ENCODE measurements at regions not wholly inside any gene's neighbourhood (a gene's known extent, or its start where the extent isn't known, plus 50 kb on each side); places are given as distances from the start of the nearest gene placed in this dataset.

DNA sequence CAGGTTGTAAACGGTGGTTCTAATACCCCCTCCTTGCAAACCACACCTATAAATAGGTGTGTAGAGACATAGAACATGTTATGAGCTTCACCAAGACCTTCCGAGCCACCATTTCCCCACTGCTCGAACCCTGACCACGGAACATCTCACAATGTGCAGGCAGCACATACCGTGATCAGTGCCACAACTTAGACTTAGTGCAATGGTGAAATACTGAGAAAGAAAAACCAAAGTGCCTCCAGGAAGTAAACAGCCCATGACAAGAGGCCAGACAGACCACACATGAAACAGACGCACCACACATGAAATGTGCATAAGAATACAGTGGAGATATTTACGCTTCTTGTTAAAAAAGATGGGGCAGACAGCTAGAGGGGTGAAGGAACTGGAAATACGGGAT, 166.9 kb upstream of the CCND2 start:
- no peak for DNase-seq (ENCODE audit: low spot score)

DNA sequence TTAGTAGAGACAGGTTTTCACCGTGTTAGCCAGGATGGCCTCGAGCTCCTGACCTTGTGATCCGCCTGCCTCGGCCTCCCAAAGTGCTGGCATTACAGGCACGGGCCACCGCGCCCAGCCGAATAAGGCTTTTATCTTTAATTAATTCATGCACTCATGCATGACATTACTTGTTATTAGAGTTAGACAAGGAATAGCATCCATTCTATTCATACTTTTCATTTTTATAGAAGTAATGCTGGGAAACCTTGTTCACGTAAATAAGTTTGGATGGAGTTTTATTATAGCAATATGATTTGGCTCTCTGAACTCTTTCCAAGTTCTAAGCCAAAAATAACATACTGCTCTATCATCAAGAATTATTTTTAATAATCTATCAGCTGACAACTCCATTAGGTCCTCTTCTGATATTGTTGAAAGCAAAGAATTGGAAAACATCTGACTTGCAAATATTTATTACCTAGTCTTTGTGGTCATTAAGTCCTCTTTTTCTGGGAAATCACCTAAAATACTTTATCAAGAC, 168.8 kb upstream of the CCND2 start:
- no peak for DNase-seq (ENCODE audit: low spot score)

GRCh38 chr12:4099276-4099675, 174.3 kb upstream of the CCND2 start:
- no peak for DNase-seq (ENCODE audit: low spot score)

- DNase-seq (ENCODE audit: low spot score), result no peak
Observed at GRCh38 chr12:4091016-4091743, 182.4 kb upstream of the CCND2 start.

- no peak for DNase-seq (ENCODE audit: low spot score)
Observed at GRCh38 chr12:4089956-4090355, 183.6 kb upstream of the CCND2 start.

- no peak for DNase-seq (ENCODE audit: low spot score)
Observed at GRCh38 chr12:4089121-4089606, 184.4 kb upstream of the CCND2 start.

DNA sequence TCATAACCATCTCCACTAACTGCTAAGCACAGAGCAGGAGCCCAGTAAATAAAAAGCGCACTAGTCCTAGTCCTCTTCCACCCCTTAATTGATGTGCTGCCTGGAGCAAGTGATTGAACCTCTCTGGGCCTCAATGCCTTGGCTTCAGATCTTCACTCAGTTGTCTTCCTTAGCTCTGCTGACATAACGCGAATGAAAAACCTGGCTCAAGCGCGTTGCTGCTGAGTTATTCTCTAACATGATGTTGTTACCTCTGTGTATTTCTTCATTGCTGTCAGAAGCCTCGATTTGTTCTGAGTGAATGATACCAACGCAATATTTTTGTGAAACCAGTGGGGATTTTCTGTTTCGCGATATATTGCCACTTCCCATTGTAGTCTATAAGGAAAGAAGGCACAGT, 185.1 kb upstream of the CCND2 start:
- no peak for DNase-seq (ENCODE audit: low spot score)

DNA sequence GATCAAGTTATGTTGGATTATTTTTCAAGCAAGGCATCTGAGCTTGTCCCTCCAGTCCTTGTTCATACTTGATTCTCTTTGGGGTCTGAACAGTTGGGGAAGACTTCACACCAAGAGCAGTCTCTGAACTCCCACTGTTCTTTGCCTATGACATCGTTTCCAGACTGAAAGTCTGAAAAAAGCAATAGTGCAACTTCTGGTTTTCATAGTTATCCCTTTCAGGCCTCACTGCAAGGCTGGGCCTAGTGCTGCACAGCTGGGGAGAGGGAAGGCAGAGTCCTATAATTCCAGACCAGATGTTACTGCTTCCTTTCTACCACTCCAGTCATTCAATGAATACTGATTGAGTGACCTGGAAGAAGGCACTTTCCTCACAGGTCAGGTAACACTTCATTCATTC, 187.1 kb upstream of the CCND2 start:
- DNase-seq (ENCODE audit: low spot score), result no peak

DNA sequence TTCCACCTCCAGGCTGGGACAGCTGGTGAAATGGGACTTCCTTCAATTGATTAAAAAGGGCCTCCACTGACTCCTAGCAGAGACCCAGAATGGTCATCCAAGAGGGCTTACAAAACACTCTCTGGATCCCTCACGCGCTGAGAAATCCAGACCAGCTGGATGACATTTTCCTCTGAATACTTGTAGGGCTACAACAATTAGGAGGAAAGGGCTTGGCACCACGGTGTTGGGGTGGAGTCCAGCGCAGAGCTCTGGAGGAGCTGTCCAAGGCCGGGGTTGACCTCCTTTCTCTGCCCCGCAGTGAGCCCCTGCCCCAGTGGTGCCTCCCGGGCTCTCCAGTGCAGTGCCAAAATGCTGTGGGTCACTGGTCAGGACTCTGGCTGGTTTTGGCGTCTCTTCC, 189.0 kb upstream of the CCND2 start:
- DNase-seq (ENCODE audit: low spot score), result no peak

- DNase-seq (ENCODE audit: low spot score), result no peak
Observed at GRCh38 chr12:4082809-4083403, 190.7 kb upstream of the CCND2 start.

GRCh38 chr12:4080213-4080612, 193.3 kb upstream of the CCND2 start:
- no peak for DNase-seq (ENCODE audit: low spot score)

- no peak for DNase-seq (ENCODE audit: low spot score)
Observed at GRCh38 chr12:4074129-4074528, 199.4 kb upstream of the CCND2 start.

- DNase-seq (ENCODE audit: low spot score), result no peak
Observed at GRCh38 chr12:4069670-4070010, 196.4 kb upstream of the PARP11 start.

DNA sequence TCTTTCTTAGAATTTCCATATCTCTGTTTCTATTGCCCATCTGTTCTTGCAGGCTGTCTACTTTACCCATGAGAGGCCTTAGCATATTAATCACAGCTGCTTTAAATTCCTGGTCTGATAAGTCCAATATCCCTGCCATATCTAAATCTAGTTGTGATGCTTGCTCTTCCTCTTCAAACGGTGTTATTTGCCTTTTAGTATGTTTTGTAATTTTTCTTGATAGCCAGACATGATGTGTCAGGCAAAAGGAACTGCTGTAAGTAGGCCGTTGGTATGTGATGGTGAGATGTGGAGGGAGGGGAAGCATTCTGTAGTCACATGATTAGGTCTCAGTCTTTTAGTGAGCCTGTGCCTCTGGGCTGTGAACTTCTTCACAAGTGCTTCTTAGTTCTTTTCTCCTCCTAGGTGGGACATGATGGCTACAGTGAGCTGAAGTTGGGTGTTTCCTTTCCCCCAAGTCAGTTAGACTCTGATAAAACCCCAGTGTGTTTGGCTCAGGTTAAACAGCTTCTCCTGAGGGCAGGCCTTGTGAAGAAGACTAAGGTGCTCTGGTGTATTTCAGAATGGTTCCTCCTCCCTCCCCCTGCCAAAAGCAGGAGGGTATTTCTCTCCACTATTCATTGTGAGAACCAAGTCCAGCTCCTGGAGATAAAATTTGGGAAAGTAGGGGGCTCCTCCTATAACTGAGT, 195.9 kb upstream of the PARP11 start:
- DNase-seq (ENCODE audit: low spot score), result no peak

DNA sequence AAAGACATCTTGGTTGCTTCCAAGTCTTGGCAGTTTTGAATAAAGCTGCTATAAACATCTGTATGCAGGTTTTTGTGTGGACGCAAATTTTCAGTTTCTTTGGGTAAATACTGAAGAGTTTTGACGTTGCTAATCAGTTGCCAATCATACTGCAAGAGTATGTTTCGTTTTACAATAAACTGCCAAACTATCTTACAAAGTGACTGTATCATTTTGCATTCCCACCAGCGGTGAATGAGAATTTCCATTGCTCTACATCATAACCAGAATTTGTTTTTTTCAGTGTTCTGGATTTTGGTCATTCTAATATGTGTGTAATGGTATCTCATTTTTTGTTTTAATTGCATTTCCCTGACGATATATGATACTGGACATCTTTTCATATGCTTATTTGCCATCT, 190.8 kb upstream of the PARP11 start:
- DNase-seq (ENCODE audit: low spot score), result no peak

- no peak for DNase-seq (ENCODE audit: low spot score)
Observed at GRCh38 chr12:4059898-4060568, 186.8 kb upstream of the PARP11 start.

GRCh38 chr12:4056910-4057845, 184.0 kb upstream of the PARP11 start:
- DNase-seq (ENCODE audit: low spot score), result no peak

DNA sequence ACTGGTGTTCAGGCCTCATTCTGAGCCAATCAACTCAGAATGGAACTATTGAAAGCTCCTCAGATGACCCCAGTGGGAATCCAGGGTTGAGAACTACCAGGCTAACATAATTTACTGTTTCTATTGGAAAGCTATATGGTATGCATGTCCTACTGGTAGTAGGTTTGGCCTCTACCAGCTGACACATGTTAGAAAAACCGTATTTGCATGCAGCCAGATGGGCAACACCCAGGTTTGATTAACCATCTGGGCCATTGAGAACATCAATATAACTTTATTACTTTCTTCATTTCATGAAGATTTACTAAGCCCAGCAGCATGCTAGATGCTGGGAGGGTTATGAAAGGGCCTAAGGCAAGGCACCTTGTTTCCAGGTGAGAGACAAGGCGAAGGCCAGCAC, 181.4 kb upstream of the PARP11 start:
- DNase-seq (ENCODE audit: low spot score), result no peak

GRCh38 chr12:4052691-4053090, 179.5 kb upstream of the PARP11 start:
- no peak for DNase-seq (ENCODE audit: low spot score)

- no peak for DNase-seq (ENCODE audit: low spot score)
Observed at GRCh38 chr12:4051596-4051995, 178.4 kb upstream of the PARP11 start.

- no peak for DNase-seq (ENCODE audit: low spot score)
Observed at GRCh38 chr12:4050340-4050739, 177.1 kb upstream of the PARP11 start.
